ENCODE measurements at regions not wholly inside any gene's neighbourhood (a gene's known extent, or its start where the extent isn't known, plus 50 kb on each side); places are given as distances from the start of the nearest gene placed in this dataset.
"Not testable (repeated sequence)": the region's sequence is repeated elsewhere in the genome, so short reads cannot be mapped to it uniquely, and the experiment has no call there.

- CTCF ChIA-PET = no interaction called here
- DNase-seq (ENCODE audit: low read depth, low spot score) = no peak
- POLR2A ChIA-PET = no interaction called here
- no peak overlapping the region for H3K27ac ChIP-seq (ENCODE audit: low read depth, low read length)
- TF ChIP-seq CTCF (IDR thresholded peaks at IDR 0.05; ENCODE audit: low read depth, low read length) = no peak
- peaks cover 3% of the 10 kb centered on the region; the same call in 1 of the 2 replicates for H3K9me3 ChIP-seq (ENCODE audit: control insufficient read depth, insufficient read depth, low read length)
- no peak overlapping the region for H3K4me3 ChIP-seq (ENCODE audit: low read depth, low read length)
- H3K27me3 ChIP-seq (ENCODE audit: control insufficient read depth, insufficient read depth, low read length) = no peaks in the 10 kb centered on the region
These were observed 178.3 kb upstream of the LAMA2 start for GRCh38 chr6:128704601-128705000.

- CTCF ChIA-PET = not testable (repeated sequence)
These were observed 179.1 kb upstream of the LAMA2 start for GRCh38 chr6:128703794-128704193.

GRCh38 chr6:128696691-128697689 lies 176.6 kb upstream of the PTPRK start:
- CTCF ChIA-PET = no interaction called here
- H3K4me3 ChIP-seq (ENCODE audit: low read depth, low read length) = no peak overlapping the region
- peak; percentile 33 for DNase-seq (ENCODE audit: low read depth, low spot score)
- POLR2A ChIA-PET = interaction anchor here (0.6 kb wide), 1 partner anchor 203 kb away, joined by 4 read pairs; no protein-coding TSS in a partner anchor
- no peak overlapping the region for H3K27ac ChIP-seq (ENCODE audit: low read depth, low read length)
- no peak for TF ChIP-seq CTCF (IDR thresholded peaks at IDR 0.05; ENCODE audit: low read depth, low read length)
- H3K27me3 ChIP-seq (ENCODE audit: control insufficient read depth, insufficient read depth, low read length) = no peaks in the 10 kb centered on the region
- H3K9me3 ChIP-seq (ENCODE audit: control insufficient read depth, insufficient read depth, low read length) = no peaks in the 10 kb centered on the region

More at GRCh38 chr6:128703794-128704193, 179.1 kb upstream of the LAMA2 start:
- H3K27me3 ChIP-seq (ENCODE audit: control insufficient read depth, insufficient read depth, low read length); H3K9me3 ChIP-seq (ENCODE audit: control insufficient read depth, insufficient read depth, low read length); POLR2A ChIA-PET; DNase-seq (ENCODE audit: low read depth, low spot score); H3K27ac ChIP-seq (ENCODE audit: low read depth, low read length); H3K4me3 ChIP-seq (ENCODE audit: low read depth, low read length): not testable (repeated sequence)

- CTCF ChIA-PET = no interaction called here
- Histone ChIP-seq H3K27me3 (ENCODE audit: control insufficient read depth, insufficient read depth, low read length) (no peaks in the 10 kb centered on the region), H3K27ac (ENCODE audit: low read depth, low read length) (no peak overlapping the region), H3K9me3 (ENCODE audit: control insufficient read depth, insufficient read depth, low read length) (no peaks in the 10 kb centered on the region), H3K4me3 (ENCODE audit: low read depth, low read length) (no peak overlapping the region)
- TF ChIP-seq CTCF (IDR thresholded peaks at IDR 0.05; ENCODE audit: low read depth, low read length) = no peak
- POLR2A ChIA-PET = no interaction called here
- no peak for DNase-seq (ENCODE audit: low read depth, low spot score)
These were observed 174.1 kb upstream of the PTPRK start for GRCh38 chr6:128694303-128695009.

- Histone ChIP-seq H3K4me3 (ENCODE audit: low read depth, low read length) (no peak overlapping the region), H3K27me3 (ENCODE audit: control insufficient read depth, insufficient read depth, low read length) (no peaks in the 10 kb centered on the region), H3K27ac (ENCODE audit: low read depth, low read length) (no peak overlapping the region), H3K9me3 (ENCODE audit: control insufficient read depth, insufficient read depth, low read length) (no peaks in the 10 kb centered on the region; the same call in 1 of the 2 replicates)
- TF ChIP-seq CTCF (IDR thresholded peaks at IDR 0.05; ENCODE audit: low read depth, low read length) = no peak
- ChIA-PET CTCF (interaction anchor here (1.2 kb wide), 1 partner anchor 107 kb away, joined by 3 read pairs; no protein-coding TSS in a partner anchor), POLR2A (no interaction called here)
- no peak for DNase-seq (ENCODE audit: low read depth, low spot score)
These were observed 169.7 kb upstream of the PTPRK start for GRCh38 chr6:128690063-128690462.

Data from AG04450 (cell line).